SH-SY5Y (cell line): ENCODE measurements at regions not wholly inside any gene's neighbourhood (a gene's known extent, or its start where the extent isn't known, plus 50 kb on each side); places are given as distances from the start of the nearest gene placed in this dataset.

ENCODE experiments used
- GATA2 ChIP-seq: IDR thresholded peaks from 2 replicates; pipeline ENCODE4 v1.6.1; 2011; ENCODE audit warnings: mild to moderate bottlenecking, low read depth, low read length
- GATA3 ChIP-seq: IDR thresholded peaks from 2 replicates; pipeline ENCODE4 v1.6.1; 2011; ENCODE audit warnings: low read depth, mild to moderate bottlenecking, low read length, moderate library complexity

GRCh38 chr5:68957591-68957990 is 136.2 kb upstream of the SLC30A5 start:
- TF ChIP-seq GATA3, result no peak
- TF ChIP-seq GATA2, result no peak
